ENCODE measurements at regions not wholly inside any gene's neighbourhood (a gene's known extent, or its start where the extent isn't known, plus 50 kb on each side); places are given as distances from the start of the nearest gene placed in this dataset.

- CTCF ChIA-PET (ENCODE audit: partially characterized antibody): no interaction called here
- POLR2A ChIA-PET (ENCODE audit: partially characterized antibody): no interaction called here
Observed at GRCh38 chr3:15152184-15152583, 53.2 kb upstream of the RBSN start.

More at GRCh38 chr3:15152184-15152583, 53.2 kb upstream of the RBSN start:
- Histone ChIP-seq H2BK5ac (ENCODE audit: low read depth, low read length) (no peak overlapping the region), H4K8ac (ENCODE audit: extremely low read depth, insufficient read depth, low read length) (no peak overlapping the region), H2BK12ac (ENCODE audit: low read depth, low read length) (no peak overlapping the region), H3K23ac (ENCODE audit: insufficient read length) (no peak overlapping the region), H3K4ac (replicated peaks; ENCODE audit: insufficient read length, low read depth, low read length) (no peak overlapping the region), H3K36me3 (ENCODE audit: control insufficient read depth in 2 of 4, insufficient read depth in 4 of 4, low read length in 3 of 4) (no peaks in the 10 kb centered on the region), H3K9ac (replicated peaks in 1 of 4; ENCODE audit: extremely low read depth in 1 of 4, low read depth in 3 of 4, low read length in 3 of 4) (no peak overlapping the region), H3K56ac (replicated peaks; ENCODE audit: insufficient read length, low read depth, low read length) (no peak overlapping the region), H2AK5ac (ENCODE audit: low read depth, low read length) (no peak overlapping the region), H2BK120ac (replicated peaks; ENCODE audit: low read depth, low read length) (no peak overlapping the region), H3K4me1 (replicated peaks in 1 of 4; ENCODE audit: control insufficient read depth in 3 of 4, insufficient read depth in 4 of 4, low read length in 3 of 4) (no peaks in the 10 kb centered on the region; a peak in 1 of 7 replicates), H2AFZ (ENCODE audit: low read length) (no peak overlapping the region), H2BK15ac (ENCODE audit: low read length) (no peak overlapping the region), H4K20me1 (replicated peaks in 1 of 2; ENCODE audit: control insufficient read depth in 1 of 2, insufficient read depth in 2 of 2, low read length in 2 of 2) (no peaks in the 10 kb centered on the region), H3K27me3 (replicated peaks in 1 of 4; ENCODE audit: control insufficient read depth in 3 of 4, extremely low read depth in 1 of 4, insufficient read depth in 3 of 4, low read length in 3 of 4) (no peaks in the 10 kb centered on the region; a peak in 1 of 7 replicates), H4K91ac (replicated peaks; ENCODE audit: insufficient read length, low read length) (no peak overlapping the region), H4K5ac (ENCODE audit: insufficient read length, low read depth, low read length) (no peak overlapping the region), H3K4me3 (ENCODE audit: extremely low read depth in 1 of 4, insufficient read depth in 2 of 4, low read depth in 3 of 4, low read length in 4 of 4) (no peak overlapping the region), H3K79me2 (ENCODE audit: control insufficient read depth in 1 of 2, insufficient read depth in 2 of 2, low read length in 2 of 2) (no peaks in the 10 kb centered on the region), H2BK20ac (ENCODE audit: low read length) (no peak overlapping the region), H3K27ac (ENCODE audit: low read depth, low read length) (no peak overlapping the region), H3K23me2 (ENCODE audit: low read depth, low read length) (no peaks in the 10 kb centered on the region; the same call in 1 of the 2 replicates), H3K9me3 (ENCODE audit: insufficient read depth in 2 of 2, low read depth in 1 of 2, low read length in 1 of 2) (no peaks in the 10 kb centered on the region), H3K18ac (ENCODE audit: extremely low read depth, low read length) (no peak overlapping the region), H3K79me1 (ENCODE audit: low read depth, low read length) (no peaks in the 10 kb centered on the region), H3K4me2 (ENCODE audit: insufficient read depth in 1 of 2, low read depth in 2 of 2, low read length in 2 of 2) (no peak overlapping the region), H3K14ac (ENCODE audit: insufficient read length) (no peak overlapping the region)
- WGBS, 2 experiments (ENCODE audit: extremely low coverage in 1 of 2, insufficient coverage in 1 of 2, insufficient read length in 1 of 2, insufficient replicate concordance in 2 of 2, low coverage in 1 of 2, low lambda C conversion rate in 2 of 2, missing lambda C conversion rate in 1 of 2): 89% methylated on average over 2 of the region's 2 CpGs; no CpG with 5 or more reads in 1 of the 2 experiments
- DNase-seq (ENCODE audit: low read depth in 1 of 2, low spot score in 2 of 2) (no peak), FAIRE-seq (no peak)
- TF ChIP-seq JUND (IDR thresholded peaks at IDR 0.05; ENCODE audit: low read length): no peak
- TF ChIP-seq BRCA1 (IDR thresholded peaks at IDR 0.05; ENCODE audit: low read depth, low read length): no peak
- TF ChIP-seq TAF7 (optimal IDR thresholded peaks at IDR 0.05; ENCODE audit: borderline replicate concordance, low read depth, low read length): no peak
- TF ChIP-seq PHF8 (conservative IDR thresholded peaks at IDR 0.05; ENCODE audit: low read depth, low read length): no peak
- no peak for TF ChIP-seq RFX5 (IDR thresholded peaks at IDR 0.05; ENCODE audit: borderline replicate concordance, low read depth, low read length)
- TF ChIP-seq TBP (IDR thresholded peaks at IDR 0.05; ENCODE audit: low read depth, low read length): no peak
- TF ChIP-seq RNF2 (IDR thresholded peaks at IDR 0.05; ENCODE audit: borderline replicate concordance, low read depth, low read length, missing control alignments, poor library complexity, severe bottlenecking): no peak
- no peak for TF ChIP-seq SP4 (IDR thresholded peaks at IDR 0.05; ENCODE audit: low read length)
- TF ChIP-seq BACH1 (IDR thresholded peaks at IDR 0.05; ENCODE audit: low read length): no peak
- TF ChIP-seq EP300 (IDR thresholded peaks at IDR 0.05; ENCODE audit: borderline replicate concordance in 1 of 2, low read depth in 2 of 2, low read length in 2 of 2): no peak
- no peak for TF ChIP-seq E2F6 (IDR thresholded peaks at IDR 0.05)
- TF ChIP-seq SIRT6 (IDR thresholded peaks at IDR 0.05; ENCODE audit: low read length): no peak
- TF ChIP-seq TAF1 (IDR thresholded peaks at IDR 0.05; ENCODE audit: low read depth, low read length): no peak

Data from H1 (cell line).